VCaP (cell line): ENCODE measurements at regions not wholly inside any gene's neighbourhood (a gene's known extent, or its start where the extent isn't known, plus 50 kb on each side); places are given as distances from the start of the nearest gene placed in this dataset.

Experiments used
- H3K27ac ChIP-seq: fragments of 450-650 bp; 2 replicates; pipeline ENCODE4 v1.5.1; 2017
- TF ChIP-seq, protein P1 (sequence below): fragments of 450-650 bp; conservative IDR thresholded peaks from 2 replicates; pipeline ENCODE4 v1.5.1; 2017; ENCODE audit warnings: mild to moderate bottlenecking, moderate library complexity

DNA sequence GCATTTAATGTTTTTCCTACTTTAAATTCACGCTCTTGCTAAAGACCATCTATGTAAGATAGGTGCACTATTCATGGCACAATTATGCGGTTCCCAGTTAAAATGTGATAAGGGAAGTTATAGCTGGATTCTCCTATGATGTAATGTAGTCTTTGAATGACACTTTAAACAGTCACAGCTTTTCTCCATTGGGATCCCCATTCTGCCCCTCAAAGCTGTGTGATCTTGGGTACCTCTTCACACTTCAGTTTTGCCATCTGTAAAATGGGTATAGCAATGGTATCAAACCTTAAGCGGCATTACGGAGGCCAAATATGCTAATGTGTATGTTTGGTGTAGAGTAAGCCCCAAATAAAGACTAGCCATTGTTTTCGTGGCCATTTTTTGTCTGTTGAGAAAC is 64.7 kb upstream of the ZNF217 start:
- TF ChIP-seq, protein P1, sequence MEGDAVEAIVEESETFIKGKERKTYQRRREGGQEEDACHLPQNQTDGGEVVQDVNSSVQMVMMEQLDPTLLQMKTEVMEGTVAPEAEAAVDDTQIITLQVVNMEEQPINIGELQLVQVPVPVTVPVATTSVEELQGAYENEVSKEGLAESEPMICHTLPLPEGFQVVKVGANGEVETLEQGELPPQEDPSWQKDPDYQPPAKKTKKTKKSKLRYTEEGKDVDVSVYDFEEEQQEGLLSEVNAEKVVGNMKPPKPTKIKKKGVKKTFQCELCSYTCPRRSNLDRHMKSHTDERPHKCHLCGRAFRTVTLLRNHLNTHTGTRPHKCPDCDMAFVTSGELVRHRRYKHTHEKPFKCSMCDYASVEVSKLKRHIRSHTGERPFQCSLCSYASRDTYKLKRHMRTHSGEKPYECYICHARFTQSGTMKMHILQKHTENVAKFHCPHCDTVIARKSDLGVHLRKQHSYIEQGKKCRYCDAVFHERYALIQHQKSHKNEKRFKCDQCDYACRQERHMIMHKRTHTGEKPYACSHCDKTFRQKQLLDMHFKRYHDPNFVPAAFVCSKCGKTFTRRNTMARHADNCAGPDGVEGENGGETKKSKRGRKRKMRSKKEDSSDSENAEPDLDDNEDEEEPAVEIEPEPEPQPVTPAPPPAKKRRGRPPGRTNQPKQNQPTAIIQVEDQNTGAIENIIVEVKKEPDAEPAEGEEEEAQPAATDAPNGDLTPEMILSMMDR: no peak
- no peak overlapping the region for H3K27ac ChIP-seq

DNA sequence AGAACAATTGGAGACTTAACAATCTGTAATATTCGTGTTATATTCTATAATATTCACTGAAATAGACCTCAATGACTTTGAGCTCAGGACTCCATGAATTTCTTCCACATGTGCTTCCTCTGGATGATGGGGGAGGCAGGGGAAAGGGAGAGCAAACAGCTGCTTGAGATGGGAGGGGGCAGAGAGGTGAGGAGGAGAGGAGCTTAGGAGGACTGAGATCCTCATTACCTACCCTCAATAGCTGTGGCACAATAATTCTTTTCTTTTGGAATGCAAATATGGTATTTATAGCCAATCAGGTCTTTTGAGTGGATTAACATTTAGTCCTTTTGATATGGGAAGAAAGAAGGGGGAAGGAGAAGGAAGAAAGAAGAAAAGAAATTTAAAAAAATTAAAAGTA is 64.1 kb upstream of the ZNF217 start:
- TF ChIP-seq, protein P1: no peak
- H3K27ac ChIP-seq: no peak overlapping the region

- no peak overlapping the region for H3K27ac ChIP-seq
- TF ChIP-seq, protein P1: no peak
Measured at GRCh38 chr20:53657279-53657678, 63.6 kb upstream of the ZNF217 start.

DNA sequence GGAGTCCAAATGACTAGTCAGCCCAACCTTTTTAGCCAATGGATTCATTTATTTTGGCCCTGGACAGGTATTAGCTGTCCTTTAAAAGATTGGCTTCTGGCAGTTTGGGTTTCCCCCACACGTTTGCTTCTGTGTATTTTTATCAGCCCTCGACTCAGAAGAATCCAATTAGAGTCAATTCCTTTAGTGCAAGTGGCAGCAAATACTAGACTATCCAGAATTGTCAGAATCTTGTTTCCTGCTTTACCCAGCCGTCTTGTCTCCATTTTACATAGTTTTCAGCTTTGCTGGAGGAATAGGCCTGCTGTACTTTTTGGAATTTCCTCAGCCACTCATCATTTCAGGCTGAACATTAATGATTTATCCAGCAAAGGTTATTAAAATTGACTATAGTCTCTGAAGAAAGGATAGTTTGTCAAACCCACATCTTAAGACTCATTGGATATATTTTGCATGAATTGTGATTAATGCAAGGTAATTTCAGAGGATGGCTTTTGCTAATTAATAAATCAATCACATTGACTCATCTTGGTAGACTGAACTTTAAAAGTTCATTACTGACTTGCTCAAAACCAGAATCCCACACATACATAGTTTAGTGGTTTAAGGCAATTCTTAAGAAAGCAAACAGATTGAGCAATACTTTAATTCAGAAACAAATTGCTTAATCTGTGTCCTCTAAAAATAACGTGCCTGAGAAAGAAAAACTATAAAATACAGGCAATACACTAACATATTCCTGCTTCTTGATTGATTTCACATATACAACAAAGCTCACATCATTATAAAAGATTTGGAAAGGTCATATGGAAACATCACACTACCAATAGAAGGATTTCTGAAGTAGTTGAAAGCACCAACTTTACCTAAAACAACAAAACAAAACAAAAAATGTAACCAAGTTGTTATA is 62.9 kb upstream of the ZNF217 start:
- peak overlapping the region; percentile 39 for H3K27ac ChIP-seq
- TF ChIP-seq, protein P1: no peak

DNA sequence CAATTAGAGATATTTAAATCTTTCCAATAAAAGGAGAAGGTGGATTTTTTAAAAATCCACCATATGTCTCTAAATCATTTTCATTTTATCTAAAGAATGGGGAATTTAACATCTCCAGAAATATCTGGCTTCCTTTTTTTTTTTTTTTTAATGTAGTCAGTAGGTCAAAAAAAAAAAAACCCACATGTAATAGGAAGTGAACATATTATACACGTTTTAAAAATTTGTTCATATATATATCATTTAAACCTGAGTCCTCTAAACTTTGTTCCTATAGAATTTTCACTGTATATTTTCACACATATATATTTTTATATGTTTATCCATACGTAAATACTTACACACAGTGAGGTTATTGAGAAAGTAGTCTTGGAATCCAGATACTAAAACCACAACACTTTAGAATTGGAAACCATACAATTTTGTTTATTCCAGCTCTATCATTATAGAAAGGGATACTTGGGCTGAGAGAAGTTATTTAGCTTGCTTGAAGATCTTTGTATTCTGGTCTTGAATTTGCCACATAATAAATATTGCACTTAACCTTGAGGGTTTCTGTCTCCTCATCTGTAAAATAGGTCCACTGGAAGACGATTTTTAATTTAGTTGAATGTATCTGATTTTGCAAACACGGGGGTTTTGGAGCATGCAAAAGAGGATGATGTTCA is 62.1 kb upstream of the ZNF217 start:
- H3K27ac ChIP-seq: peak overlapping the region; percentile 39
- TF ChIP-seq, protein P1: no peak

DNA sequence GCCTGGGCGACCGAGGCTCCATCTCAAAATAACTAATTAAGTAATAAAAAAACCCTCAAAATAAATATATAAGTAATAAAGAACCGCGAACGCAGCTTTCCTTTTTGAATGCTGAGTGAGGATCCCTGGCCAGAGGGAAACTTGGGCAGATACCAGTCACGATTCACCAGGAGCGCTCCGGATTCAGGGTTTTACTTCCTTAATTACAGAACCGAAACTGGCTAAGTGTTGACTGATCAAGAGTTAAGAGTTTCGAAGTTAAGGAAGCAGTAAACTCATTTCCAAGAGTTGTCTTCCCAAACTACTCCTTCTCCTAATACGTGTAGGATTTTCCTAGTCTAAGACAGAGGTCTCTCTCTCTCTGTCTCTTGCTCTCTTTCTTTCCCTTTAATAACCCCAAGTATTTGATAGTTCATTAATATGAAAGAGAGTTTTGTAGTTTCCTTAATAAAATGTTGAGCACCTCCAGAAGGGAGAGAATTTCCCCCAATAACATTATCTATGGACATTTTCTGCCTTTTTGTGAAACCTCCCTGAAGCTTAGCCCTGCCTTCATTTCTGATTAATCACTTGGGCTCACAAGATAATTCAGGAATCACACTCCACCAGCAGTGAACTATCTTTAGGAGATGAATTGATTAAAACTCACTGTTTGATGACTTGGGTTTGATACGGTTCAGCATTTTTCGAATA is 61.4 kb upstream of the ZNF217 start:
- peak overlapping the region; percentile 39; the same call in 1 of the 2 replicates for H3K27ac ChIP-seq
- TF ChIP-seq, protein P1: no peak

GRCh38 chr20:53654521-53654920 is 60.9 kb upstream of the ZNF217 start:
- peak overlapping the region; percentile 39; the same call in 1 of the 2 replicates for H3K27ac ChIP-seq
